GM08714 (cell line): ENCODE measurements at regions not wholly inside any gene's neighbourhood (a gene's known extent, or its start where the extent isn't known, plus 50 kb on each side); places are given as distances from the start of the nearest gene placed in this dataset.

ENCODE experiments used
- H3K4me3 ChIP-seq: fragments of 200-500 bp; sonication (Bioruptor generic); 2 replicates; pipeline ENCODE4 v1.5.1; 2014; ENCODE audit warnings: mild to moderate bottlenecking, low read length, inconsistent platforms
- ZNF274 ChIP-seq: IDR thresholded peaks from 2 replicates; pipeline ENCODE4 v1.6.1; 2012; ENCODE audit warnings: mild to moderate bottlenecking, low read depth, low read length

DNA sequence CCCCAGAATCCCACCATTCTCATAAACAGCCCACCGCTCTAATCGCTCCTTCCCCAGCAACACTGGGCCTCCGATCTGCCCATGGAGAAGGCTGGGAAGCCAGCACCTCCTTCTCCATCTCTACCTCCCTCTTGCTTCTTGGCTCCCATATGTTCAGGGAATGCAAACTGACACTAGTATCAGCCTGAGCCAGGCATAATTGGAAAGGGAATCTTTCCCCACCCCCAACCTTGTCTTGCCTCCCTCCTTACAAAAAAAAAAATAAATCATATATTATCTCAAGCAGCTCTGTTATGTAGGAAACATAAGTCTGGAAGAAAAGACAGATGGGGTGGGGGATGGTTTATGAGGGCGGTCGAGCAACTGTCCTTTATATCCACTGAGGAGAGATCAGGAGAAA is 127.2 kb downstream of the NAV1 start:
- H3K4me3 ChIP-seq = no peak overlapping the region
- TF ChIP-seq ZNF274 = no peak

DNA sequence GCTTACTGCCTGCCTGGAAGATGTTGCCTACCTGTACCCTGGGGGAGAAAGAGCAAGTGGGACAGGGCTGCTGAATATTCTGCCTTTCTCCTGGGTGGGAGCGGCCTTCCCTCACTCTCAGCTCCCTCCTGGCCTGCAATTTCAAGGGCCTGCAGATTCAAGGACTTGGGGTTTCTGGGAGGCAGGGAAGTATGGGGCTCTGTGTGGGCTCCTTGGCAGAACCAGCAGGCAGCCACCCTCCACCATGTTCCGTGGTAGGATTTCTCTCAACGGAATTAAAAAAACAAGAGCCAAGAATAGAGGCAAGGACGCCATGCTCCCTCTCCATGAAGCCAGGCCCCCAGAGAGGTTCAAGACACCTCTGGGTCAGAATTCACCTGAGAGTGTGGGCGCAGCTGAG is 127.7 kb downstream of the NAV1 start:
- no peak for TF ChIP-seq ZNF274

DNA sequence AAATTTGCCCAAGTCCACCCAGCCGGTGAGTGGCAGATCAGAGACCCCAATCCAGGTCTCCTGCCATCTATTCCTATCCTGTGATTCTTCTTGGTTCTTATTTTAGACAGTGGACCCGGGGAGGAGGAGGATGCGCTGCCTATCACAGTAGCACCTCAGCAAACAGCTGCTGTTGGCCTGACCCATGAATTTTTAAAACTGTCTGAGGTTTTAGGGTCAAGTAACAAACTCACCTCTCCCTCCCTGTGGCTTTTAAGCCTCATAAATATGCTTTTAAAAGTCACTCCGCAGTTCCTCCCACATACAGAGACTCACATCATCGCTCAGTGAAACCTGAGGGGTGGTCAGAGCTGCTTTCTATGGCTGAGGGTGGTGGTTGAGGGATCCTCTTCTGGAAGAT is 128.6 kb downstream of the NAV1 start:
- TF ChIP-seq ZNF274 = no peak
- no peak overlapping the region for H3K4me3 ChIP-seq

More for the DNA sequence above, 127.7 kb downstream of the NAV1 start:
- no peak overlapping the region for H3K4me3 ChIP-seq

DNA sequence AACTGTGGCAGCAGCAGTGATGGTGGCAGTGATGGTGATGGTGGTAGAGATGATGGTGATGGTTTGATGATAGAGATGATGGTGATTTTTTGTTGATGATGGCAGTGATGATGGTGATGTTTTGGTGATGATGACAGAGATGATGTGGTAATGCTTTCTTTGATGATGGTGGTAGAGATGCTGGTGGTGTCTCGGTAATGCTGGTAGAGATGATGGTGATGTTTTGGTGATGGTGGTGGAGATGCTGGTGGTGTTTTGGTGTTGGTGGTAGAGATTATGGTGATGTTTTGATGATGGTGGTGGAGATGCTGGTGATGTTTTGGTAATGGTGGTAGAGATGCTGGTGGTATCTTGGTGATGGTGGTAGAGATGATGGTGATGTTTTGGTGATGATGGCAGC is 131.6 kb downstream of the NAV1 start:
- TF ChIP-seq ZNF274 = no peak
- H3K4me3 ChIP-seq = no peak overlapping the region

DNA sequence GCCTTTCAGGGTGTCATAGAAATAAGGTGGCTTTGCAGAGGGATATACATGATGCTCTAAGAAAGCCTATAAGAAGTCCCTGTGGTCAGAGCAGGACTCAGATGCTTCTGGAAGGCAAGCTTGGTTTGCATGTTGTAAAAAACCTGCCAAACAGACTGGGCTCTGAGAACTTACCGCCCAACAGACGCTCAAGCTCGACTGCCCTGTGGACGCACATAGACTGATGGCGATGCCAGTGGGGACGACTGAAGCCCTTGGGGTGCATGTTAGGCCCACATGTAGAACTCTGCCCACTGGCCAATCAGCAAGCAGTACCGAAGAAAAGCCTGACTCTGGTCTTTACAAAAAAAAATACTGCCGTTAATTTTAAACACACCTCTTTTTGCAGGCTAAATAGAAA is 133.8 kb downstream of the NAV1 start:
- no peak overlapping the region for H3K4me3 ChIP-seq
- TF ChIP-seq ZNF274 = no peak

DNA sequence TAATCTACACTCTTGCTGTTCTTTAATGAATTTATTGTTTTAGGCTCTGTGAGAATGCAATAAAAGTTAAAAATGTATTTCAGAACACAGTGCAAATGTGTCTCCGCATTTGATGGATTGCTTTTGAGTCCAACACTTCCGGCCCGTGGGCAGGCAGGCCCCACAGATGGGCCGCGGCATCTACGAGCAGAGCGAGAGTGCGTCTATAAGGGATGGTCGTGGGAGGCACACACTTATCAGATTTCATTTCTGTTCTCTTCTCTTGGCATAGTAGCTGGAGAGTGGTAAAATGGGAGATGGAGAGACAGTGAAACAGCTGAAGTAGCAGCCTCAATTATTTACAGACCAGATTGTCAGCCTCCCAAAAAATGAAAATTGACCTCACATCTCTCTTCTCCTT is 134.2 kb downstream of the NAV1 start:
- no peak overlapping the region for H3K4me3 ChIP-seq
- TF ChIP-seq ZNF274 = no peak

DNA sequence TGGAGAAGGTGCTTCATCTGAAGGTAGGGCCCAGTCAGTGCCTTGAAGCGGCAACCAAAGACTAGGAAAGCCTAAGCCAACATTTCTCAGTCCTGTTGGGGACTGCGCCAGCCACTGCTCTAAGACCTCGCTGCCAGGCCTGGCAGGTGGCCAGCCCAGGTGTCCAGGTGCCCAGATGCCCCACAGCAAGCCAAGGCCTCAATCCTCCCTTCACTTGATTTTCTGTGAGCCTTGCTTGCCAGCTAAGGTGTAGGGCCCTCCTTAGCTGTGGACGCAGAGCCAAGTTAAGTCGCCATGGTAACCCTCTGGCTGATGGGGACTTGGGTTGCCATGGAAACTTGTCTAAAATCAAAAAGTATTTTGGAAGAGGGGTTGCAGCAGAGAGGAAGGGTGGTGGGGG is 135.0 kb downstream of the NAV1 start:
- H3K4me3 ChIP-seq = no peak overlapping the region
- TF ChIP-seq ZNF274 = no peak

DNA sequence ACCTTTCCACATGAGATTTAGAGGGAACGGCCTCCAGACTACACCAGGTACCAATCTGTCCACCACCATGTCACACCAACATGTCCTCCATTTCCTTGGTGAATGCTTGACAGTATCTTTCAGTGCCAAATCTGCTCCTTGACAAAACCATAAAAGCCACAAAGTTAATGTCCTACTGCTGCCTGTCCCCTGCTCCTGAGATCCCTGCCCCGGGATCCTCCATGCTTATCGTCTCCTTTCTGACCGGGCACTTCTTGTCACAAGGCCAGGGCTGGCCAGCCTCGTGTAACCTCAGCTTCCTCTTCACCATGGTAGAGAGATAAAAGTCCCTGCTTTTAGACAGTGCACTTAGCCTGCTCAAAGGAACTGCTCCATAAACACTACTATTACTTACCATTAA is 136.2 kb downstream of the NAV1 start:
- no peak for TF ChIP-seq ZNF274
- H3K4me3 ChIP-seq = no peak overlapping the region

DNA sequence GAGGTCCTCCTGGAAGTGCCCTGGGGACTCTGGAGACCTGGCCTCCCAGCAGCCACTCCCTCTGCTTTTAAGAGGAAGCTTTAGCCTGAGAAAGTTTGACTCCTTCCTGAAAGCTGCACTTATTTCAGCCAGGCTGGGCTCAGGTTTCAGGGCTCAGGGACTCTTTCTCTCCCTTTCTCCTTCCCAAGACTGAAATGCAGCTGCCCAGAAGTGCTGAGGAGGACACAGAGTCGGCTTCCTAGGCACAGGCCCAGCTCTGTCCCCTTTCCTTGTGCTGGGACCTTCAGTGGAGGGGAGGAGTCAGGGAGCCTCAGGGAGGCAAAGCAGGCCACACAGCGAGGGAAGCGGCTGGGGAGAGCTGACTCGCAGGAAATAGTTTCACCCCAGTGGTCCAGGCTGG is 137.3 kb downstream of the NAV1 start:
- no peak overlapping the region for H3K4me3 ChIP-seq
- TF ChIP-seq ZNF274 = no peak

DNA sequence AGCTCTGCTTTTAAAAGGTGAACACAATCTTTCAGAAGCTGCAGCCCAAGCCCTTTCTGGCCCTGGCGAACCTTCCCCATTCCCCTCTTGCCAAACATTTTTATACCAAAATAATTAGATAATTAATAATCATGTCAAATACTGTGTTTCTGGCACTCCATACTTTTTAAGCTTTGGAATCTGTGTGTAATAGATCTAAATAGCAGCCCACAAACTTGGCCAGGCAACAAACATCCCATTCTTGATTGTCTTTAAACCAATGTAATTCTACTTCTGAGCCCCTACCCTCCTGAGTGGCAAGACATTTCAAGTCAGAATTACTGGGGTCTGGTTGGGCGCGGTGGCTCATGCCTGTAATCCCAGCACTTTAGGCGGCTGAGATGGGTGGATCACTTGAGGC is 137.7 kb downstream of the NAV1 start:
- H3K4me3 ChIP-seq = no peak overlapping the region
- no peak for TF ChIP-seq ZNF274

DNA sequence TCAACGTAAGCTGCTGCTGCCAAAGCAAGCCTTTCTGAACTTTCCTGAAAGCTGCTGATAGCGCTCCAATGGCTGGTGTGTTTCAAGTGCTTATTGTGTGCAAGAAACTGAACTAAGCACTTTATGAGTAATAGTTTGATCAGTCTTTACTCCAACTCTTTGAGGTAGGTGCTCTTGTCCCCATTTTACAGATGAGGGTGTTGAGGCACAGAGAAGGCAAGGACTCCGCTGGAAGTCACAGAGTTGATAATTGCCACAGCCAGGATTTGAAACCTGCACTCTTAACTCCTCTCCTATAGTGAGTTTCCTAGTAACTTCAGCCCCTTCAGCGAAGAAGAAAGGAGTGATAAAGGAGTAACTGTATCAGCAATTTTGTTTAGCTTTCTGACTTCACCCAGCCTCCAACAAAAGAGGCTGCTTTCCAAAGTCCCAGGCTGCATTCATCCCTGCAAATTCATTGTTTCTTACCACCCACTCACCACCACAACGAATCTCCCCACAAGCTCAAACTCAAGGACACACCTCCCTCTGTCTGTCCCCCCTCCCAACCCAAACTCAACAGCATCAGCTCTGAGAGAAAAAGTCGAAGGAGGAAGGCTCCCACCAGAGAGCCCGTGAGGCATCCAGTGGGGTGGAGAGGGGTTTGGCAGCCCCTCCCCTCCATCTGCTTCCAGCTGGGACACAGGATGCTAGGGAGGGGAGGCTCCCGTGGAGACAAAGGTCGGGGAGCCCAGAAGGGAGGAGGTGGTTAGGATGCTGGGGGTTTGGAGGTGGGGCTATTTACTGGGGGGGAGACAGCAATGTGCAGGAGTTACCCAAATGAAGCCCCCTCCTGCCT is 139.6 kb downstream of the NAV1 start:
- TF ChIP-seq ZNF274 = no peak
- H3K4me3 ChIP-seq = no peak overlapping the region

DNA sequence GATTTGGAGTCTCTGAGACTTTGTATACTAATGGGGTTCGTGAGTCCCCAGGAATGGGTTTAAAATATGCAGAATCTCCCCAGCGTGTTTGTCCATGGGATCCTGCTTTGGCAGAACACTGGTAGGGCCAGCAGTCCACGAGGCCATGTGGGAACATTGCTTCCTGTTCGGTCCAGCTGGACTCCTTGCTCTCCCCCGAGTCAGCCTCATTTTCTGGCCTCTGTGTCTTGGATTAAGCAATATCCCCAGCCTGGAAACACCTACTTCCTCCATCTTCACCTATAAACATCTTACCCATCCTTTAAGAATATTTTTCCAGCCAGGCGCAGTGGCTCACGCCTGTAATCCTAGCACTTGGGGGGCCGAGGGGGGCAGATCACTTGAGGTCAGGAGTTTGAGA is 142.4 kb downstream of the NAV1 start:
- no peak overlapping the region for H3K4me3 ChIP-seq
- TF ChIP-seq ZNF274 = no peak

DNA sequence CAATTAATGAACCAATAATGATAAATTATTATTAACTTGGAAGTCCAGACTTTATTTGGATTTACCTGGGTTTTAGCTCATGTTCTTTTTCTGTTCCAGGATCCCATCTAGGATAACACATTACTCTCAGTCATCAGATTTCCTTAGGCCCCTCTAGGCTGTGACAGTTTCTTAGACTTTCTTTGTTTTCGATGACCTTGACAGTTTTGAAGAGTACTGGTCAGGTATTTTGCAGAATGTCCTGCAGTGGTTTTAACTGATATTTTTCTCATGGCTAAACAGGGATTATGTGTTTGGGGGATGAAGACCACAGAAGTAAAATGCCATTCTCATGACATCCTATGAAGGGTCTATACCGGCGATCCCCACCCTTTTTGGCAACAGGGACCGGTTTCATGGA is 144.0 kb downstream of the NAV1 start:
- TF ChIP-seq ZNF274 = no peak
- no peak overlapping the region for H3K4me3 ChIP-seq

DNA sequence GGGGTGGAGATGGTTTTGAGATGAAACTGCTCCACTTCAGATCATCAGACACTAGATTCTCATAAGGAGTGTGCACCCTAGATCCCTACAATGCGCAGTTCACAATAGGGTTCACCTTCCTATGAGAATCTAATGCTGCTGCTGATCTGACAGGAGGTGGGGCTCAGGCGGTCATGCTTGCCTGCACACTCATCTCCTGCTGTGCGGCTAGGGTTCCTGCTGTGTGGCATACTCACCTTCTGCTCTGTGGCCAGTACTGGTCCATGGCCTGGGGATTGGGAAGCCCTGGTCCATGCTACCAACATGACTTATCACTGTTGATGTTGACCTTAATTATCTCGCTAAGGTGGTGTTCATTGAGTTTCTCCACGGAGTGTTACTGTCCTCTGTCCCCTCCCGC is 144.5 kb downstream of the NAV1 start:
- H3K4me3 ChIP-seq = no peak overlapping the region
- no peak for TF ChIP-seq ZNF274

DNA sequence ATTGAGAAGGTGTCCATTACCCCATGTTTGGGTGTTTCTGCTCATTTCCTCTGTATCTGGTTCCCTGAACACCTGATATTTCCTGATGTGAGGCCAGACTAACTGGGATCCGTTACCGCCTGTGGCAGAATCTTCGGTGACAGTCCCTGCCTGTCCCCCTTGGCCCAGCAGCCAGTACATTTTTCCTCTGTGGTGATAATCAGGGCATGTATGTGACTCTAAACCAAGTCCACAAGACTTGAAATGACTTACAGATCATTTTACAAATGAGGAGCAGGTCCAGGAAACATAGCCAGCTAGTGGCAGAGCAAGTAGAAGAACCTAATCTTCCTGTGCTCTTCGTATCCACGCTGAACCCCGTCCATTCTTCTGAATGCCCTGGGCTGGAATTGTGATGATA is 143.5 kb upstream of the IPO9 start:
- no peak for TF ChIP-seq ZNF274
- H3K4me3 ChIP-seq = no peak overlapping the region
